GM20431 (cell line): ENCODE measurements at regions not wholly inside any gene's neighbourhood (a gene's known extent, or its start where the extent isn't known, plus 50 kb on each side); places are given as distances from the start of the nearest gene placed in this dataset.

ENCODE experiments used
- in situ Hi-C: fragments of 300-500 bp; cut with MseI, MboI; formaldehyde crosslinking; loops from one replicate; pipeline ENCODE4 v1.15.0; 2020; ENCODE audit warnings: low sequenced_read_pairs; ENCODE audit not compliant: unreplicated experiment

GRCh38 chr13:85742355-85742754 is 56.9 kb downstream of the SLITRK6 start:
- in situ Hi-C loops, result no loop called here

GRCh38 chr13:85741017-85741416 is 58.2 kb downstream of the SLITRK6 start:
- in situ Hi-C loops, result no loop called here

- in situ Hi-C loops, result no loop called here
Observed at GRCh38 chr13:85738696-85739320, 60.4 kb downstream of the SLITRK6 start.

GRCh38 chr13:85737952-85738351 is 61.3 kb downstream of the SLITRK6 start:
- in situ Hi-C loops, result no loop called here

- in situ Hi-C loops, result no loop called here
Observed at GRCh38 chr13:85729296-85729695, 69.9 kb downstream of the SLITRK6 start.

- in situ Hi-C loops, result no loop called here
Observed at GRCh38 chr13:85728811-85729210, 70.4 kb downstream of the SLITRK6 start.

- in situ Hi-C loops, result no loop called here
Observed at GRCh38 chr13:85725433-85725832, 73.8 kb downstream of the SLITRK6 start.

- in situ Hi-C loops, result no loop called here
Observed at GRCh38 chr13:85724546-85725432, 74.4 kb downstream of the SLITRK6 start.

- in situ Hi-C loops, result no loop called here
Observed at GRCh38 chr13:85719749-85720148, 79.5 kb downstream of the SLITRK6 start.

GRCh38 chr13:85717921-85718320 is 81.3 kb downstream of the SLITRK6 start:
- in situ Hi-C loops, result no loop called here

- in situ Hi-C loops, result no loop called here
Observed at GRCh38 chr13:85710545-85710944, 88.7 kb downstream of the SLITRK6 start.

- in situ Hi-C loops, result no loop called here
Observed at GRCh38 chr13:85709721-85710120, 89.5 kb downstream of the SLITRK6 start.

- in situ Hi-C loops, result no loop called here
Observed at GRCh38 chr13:85709072-85709471, 90.1 kb downstream of the SLITRK6 start.

GRCh38 chr13:85700906-85701305 is 98.3 kb downstream of the SLITRK6 start:
- in situ Hi-C loops, result no loop called here

- in situ Hi-C loops, result no loop called here
Observed at GRCh38 chr13:85698256-85698655, 101.0 kb downstream of the SLITRK6 start.

- in situ Hi-C loops, result no loop called here
Observed at GRCh38 chr13:85694992-85695391, 104.2 kb downstream of the SLITRK6 start.

- in situ Hi-C loops, result no loop called here
Observed at GRCh38 chr13:85693889-85694511, 105.2 kb downstream of the SLITRK6 start.

GRCh38 chr13:85690368-85690767 is 108.9 kb downstream of the SLITRK6 start:
- in situ Hi-C loops, result no loop called here

- in situ Hi-C loops, result no loop called here
Observed at GRCh38 chr13:85685436-85685835, 113.8 kb downstream of the SLITRK6 start.

- in situ Hi-C loops, result no loop called here
Observed at GRCh38 chr13:85675151-85675907, 123.9 kb downstream of the SLITRK6 start.
